ENCODE measurements at regions not wholly inside any gene's neighbourhood (a gene's known extent, or its start where the extent isn't known, plus 50 kb on each side); places are given as distances from the start of the nearest gene placed in this dataset.
"Not testable (repeated sequence)": the region's sequence is repeated elsewhere in the genome, so short reads cannot be mapped to it uniquely, and the experiment has no call there.

DNA sequence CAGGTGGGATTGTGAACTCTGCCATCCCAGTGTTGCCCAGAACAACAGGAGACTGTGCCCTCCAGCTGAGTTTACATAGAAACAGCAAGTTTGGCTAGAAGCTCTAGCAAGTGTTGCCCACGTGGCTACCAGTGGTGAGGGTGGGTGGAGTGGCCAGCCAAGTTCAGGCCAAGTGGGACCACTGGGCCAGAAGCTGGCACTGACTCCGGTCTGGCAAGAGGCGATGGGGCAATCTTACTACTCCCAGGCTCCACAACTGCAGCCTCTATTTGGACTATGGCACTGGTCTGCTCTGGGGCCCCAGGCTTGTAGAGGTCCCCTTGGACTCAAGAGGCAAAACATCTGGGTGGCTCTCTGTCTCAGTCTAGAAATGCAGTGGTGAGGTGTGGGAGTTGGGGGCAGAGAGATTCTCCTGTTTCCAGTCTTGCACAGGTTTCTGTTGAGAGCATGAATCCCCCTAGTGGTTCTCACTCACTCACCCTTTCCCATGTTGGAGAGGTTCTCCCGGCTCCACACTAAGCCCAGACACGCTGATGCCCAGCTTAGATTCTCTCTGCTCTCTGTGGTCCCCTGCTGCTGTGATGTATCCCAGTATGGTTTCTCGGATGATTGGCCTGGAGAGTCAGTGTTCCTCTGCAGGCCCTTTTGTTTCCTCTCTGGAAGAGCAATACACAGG, 615.3 kb downstream of the PDHA2 start:
- DNase-seq = no peak

GRCh38 chr4:96458031-96458430, 618.1 kb downstream of the PDHA2 start:
- DNase-seq = not testable (repeated sequence)

DNA sequence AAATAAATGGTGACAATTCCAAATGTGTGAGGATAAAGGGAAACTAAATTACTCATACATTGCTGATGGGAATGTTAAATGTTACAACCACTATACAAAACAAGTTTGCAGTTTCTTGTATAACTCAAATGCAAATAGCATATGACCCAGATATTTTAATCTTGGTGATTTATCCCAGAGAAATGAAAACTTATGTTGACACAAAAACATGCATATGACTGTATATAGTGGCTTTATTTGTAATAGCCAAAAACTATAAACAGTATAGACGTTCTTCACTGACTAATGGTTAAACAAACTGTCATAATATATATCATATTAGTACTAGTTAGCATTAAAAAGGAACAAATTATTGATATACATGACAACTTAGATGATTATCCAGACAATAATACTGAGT, 619.2 kb downstream of the PDHA2 start:
- DNase-seq = no peak

DNA sequence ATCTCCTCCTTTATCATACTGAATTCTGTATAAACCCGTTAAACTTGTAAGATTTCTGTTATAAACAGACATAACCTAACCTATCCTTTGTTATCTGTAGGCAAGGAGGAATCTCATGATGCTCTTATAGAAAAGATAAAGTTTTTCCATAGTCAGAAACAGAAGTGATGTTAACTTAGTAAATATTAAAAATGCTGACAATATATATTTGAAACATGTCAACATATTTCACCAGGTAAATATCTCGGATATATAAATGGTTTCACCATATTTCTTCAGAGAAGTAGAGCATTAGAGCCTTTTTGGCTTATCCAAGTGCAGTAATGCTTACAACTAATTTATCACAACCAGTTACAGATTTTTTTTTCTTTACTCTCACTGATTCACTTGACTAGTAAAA, 625.9 kb downstream of the PDHA2 start:
- DNase-seq = no peak

- no peak for DNase-seq
These were observed 632.3 kb downstream of the PDHA2 start for GRCh38 chr4:96471956-96472867.

DNA sequence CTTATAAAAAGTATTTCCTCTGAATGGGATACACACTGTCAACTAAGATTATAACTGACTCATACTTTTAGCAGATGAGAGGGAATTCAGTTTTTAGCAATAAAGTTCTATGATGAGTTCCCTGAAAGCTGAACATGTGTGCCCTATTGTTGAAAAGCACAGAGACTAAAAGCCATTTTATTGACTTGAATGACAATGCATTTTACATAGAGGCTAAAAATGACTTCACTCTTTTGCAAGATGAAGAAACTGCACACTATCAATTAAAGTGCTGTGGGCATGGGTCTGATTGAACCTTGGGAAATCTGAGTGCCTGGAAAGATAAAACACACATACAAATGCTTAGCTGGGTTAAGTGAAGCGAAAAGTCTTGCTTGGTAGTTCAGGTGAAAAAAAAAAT, 633.4 kb downstream of the PDHA2 start:
- DNase-seq = no peak

DNA sequence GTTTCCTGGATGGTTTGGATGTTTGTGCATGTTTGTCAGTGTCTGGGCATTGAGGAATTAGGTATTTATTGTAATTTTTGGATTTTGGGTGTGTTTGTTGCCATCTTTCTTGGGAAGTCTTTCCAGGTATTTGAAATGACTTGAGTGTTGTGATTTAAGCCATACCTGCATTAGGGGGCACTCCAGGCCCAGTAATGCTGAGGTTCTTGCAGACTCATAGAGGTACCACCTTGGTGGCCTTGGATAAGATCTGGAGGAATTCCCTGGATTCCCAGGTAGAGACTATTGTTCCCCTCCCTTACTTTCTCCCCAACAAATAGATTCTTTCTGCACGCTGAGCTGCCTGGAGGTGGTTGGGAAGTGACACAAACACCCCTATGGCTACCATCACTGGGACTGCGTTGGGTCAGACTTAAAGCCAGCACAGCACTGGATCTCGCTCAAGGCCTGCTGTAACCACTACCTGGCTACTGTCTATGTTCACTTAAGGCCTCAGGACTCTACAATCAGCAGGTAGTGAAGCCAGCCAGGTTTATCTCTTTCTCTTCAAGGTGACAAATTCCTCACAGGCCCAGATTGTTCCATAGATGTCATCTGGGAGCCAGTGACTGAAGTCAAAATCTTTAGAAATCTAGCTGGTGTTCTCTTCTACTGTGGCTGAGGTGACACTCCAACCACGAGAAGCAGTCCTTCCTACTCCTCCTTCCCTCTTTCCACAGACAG, 643.6 kb downstream of the PDHA2 start:
- DNase-seq = no peak

- DNase-seq = no peak
These were observed 646.7 kb downstream of the PDHA2 start for GRCh38 chr4:96486563-96486962.

GRCh38 chr4:96497621-96498020, 657.7 kb downstream of the PDHA2 start:
- no peak for DNase-seq

DNA sequence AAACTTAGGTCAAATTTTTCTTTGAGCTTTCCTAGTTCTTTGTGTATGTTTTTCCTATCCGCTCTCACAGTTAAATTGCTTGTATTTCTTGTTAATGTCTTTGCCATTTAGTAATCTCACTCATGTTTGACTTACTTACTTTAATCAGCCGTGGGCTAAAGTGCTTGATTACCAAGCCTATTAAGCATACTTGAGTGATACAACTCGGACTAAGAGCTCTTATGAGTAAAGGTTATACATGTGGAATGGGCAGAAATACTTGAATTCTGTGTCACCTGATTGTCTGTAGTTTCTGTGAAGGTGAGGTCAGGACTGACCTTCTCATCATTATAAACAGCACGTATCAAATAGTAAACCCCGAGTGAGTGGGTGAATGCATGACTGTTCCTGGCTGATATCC, 664.5 kb downstream of the PDHA2 start:
- no peak for DNase-seq

DNA sequence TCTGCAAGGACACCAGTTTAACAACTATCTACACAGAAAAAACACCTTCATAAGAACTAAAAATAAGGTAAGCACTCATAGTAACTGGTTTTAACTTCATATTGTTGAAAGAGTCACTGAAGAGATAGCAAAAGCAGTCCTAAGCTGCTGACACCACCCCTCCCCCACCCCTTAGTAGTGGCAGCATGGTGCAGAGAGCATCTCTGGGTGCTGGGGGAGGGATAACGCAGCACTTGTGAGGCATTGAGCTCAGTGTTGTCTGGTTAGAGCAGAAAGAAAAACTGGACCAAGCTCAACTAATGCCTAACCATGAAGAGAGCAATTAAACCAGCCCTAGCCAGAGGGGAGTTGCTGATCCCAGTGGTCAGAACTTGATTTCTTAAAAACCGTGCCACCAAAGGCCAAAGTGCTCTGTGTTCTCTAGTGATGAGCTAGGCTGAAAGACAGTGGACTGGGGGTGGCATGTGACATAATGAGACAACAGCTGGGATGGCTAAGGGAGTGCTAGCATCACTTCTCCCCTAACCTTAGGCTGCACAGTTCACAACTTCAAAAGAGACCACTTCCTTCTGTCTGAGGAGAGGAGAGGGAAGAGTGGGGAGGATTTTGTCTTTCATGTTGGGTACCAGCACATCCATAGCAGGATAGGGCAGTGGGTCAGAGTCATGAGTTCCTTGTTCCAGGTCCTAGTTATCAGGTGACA, 669.3 kb downstream of the PDHA2 start:
- DNase-seq = no peak

GRCh38 chr4:96519291-96519690, 679.4 kb downstream of the PDHA2 start:
- no peak for DNase-seq

DNA sequence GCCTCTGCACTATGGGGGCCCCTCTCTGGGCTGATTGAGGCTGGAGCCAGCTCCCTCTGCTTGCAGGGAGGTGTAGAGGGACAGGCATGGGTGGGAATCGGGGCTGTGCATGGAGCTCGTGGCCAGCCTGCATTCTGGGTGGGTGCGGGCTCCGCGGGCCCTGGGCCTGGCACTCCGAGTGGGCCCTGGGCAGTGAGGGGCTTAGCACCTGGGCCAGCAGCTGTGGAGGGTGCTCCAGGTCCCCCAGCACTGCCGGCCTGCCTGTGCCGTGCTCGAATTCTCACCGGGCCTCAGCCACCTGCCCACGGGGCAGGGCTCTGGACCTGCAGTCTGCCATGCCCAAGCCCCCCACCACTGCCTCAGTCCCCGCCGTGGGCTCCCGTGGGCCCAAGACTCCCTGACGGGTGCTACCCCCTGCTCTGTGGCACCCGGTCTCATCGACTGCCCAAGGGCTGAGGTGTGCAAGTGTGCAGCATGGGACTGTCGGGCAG, 681.2 kb downstream of the PDHA2 start:
- DNase-seq = no peak

- DNase-seq = no peak
These were observed 683.7 kb downstream of the PDHA2 start for GRCh38 chr4:96523611-96524010.

DNA sequence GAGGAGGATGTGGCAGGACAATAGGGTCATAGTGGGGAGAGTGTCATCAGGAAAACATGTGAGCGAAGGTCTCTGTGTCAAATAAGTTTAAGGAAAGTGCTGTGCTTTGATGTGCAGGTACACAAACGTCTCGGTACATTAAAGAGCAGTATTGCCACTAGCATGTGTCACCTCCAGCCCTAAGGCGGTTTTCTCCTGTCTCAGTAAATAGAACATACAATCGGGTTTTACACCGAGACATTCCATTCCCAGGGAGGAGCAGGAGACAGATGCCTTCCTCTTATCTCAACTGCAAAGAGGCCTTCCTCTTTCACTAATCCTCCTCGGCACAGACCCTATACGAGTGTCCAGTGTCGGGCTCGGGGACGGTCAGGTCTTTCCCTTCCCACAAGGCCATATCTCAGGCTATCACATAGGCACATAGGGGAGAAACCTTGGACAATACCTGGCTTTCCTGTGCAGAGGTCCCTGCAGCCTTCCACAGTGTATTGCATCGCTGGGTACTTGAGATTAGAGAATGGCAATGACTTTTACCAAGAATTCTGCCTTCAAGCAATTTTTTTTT, 684.5 kb downstream of the PDHA2 start:
- DNase-seq = no peak

- no peak for DNase-seq
These were observed 686.0 kb downstream of the PDHA2 start for GRCh38 chr4:96525898-96526297.

- no peak for DNase-seq
These were observed 686.7 kb downstream of the PDHA2 start for GRCh38 chr4:96526625-96527024.

- DNase-seq = no peak
These were observed 691.9 kb downstream of the PDHA2 start for GRCh38 chr4:96531836-96532235.

DNA sequence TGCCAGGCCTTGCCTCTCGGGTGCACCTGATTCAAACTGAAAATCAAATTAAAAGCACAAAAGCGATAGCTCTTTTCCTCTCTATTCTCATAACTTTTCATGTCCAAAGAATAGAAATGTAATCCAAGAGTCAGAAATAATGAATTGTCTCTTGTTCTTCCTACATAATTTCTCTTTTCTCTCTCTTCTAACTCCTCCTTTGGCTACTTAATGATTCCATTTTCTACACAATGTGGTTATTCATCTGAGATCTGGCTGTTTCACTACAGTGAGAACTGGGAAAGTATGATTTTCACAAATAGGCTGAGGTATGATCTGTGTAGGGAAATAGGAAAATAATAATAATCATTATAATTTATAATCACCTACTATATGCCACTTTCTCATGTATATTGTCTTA, 703.5 kb downstream of the PDHA2 start:
- no peak for DNase-seq

DNA sequence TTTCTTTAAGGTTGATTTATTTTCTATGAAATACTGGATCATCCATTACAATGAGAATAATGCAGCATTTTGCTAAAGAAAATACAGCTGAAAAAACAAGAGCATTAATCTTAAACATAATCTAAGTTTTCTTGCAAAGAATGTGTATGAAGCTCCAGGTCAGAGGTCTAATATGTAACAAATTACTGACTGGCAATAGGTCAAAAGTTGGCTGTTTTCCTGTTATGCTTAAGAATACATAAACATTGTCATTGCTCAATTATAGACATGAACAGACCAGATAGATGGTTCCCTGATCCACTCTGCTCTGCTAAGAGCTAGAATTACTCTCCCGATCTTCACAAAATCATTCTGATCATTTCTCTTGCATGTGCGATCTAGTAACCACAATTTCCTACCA, 718.6 kb downstream of the PDHA2 start:
- no peak for DNase-seq

DNA sequence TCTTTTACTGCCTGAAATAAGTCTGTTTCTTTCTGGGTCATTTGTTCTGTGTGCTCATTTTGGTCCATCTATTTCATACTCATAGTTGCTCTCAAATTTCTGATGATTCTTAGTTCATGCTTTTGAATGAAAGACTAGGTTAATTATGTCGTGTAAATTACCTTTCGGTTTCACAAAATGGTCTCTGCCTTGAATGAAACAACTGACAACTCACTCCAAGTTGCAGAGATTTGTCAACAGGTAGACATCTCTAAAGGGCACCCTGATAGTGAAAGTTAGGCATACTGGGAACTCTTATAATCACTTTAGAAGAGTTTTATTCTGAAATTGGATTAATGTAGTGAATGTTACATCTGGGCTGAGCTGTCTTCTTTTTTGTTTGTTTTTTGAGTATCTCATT, 726.9 kb downstream of the PDHA2 start:
- no peak for DNase-seq

DNA sequence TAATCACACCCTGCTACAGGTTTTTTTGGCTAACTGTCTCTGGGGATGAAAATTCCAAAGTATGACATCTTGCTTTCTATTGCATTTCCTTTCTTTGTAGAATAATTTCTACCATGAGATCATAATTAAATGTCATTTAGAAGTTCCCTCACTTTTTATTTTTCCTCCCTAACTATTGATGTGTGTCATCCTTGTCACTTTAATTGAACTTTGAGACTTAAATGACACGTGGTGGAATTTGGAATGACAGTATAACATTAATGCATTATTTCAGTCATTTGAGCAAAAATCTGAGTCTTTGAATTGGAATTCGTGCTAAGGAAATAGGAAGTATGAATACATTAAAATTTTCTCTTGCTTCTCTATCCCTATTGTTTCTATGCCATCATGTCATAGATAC, 745.4 kb downstream of the PDHA2 start:
- no peak for DNase-seq

DNA sequence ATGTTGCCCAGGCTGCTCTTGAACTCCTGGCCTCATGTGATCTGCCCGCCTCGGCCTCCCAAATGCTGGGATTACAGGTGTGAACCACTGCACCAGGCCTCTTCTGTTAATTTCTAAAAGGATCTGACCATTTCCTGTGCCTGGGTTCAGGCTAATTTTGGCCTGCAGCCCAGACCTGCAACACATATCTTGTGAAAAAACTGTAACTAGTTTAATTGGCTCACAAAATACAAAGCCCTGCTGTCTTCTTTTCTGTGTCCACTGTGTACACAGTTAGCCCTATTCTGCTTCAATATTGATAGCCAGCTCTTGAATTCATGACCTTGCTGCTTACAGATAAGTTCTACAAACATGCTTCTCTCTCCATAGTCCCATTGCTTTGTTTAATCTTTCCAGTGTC, 753.5 kb downstream of the PDHA2 start:
- DNase-seq = no peak

Data from NCI-H446 (cell line).